Activated CD4-positive, alpha-beta T cell treated with anti-CD3 and anti-CD28 coated beads for 36 hours (primary cell): ENCODE measurements at regions not wholly inside any gene's neighbourhood (a gene's known extent, or its start where the extent isn't known, plus 50 kb on each side); places are given as distances from the start of the nearest gene placed in this dataset.

ENCODE experiments used
- ATAC-seq: fragments of 200-7000 bp; cut with Tn5 transposase; one replicate; pipeline ENCODE4 v1.10.0; 2021; ENCODE audit warnings: mild to moderate bottlenecking, moderate library complexity
- CTCF ChIA-PET: fragments of 350-600 bp; sonication (Branson Sonifier 250); formaldehyde crosslinking; loops from one replicate; lab custom pipeline; 2021; ENCODE audit warnings: antibody characterized with exemption; lab: Charles Lee
- POLR2A ChIA-PET: fragments of 350-600 bp; sonication (Branson Sonifier 250); formaldehyde crosslinking; loops from one replicate; lab custom pipeline; 2021; ENCODE audit warnings: antibody characterized with exemption, inconsistent platforms; lab: Charles Lee
- DNase-seq: peaks from one replicate; pipeline ENCODE4 v3.0.0-alpha.2; 2020
- H3K27ac Mint-ChIP-seq: one replicate; pipeline ENCODE4 v1.8.0; 2021; ENCODE audit warnings: mixed read lengths
- H3K27me3 Mint-ChIP-seq: one replicate; pipeline ENCODE4 v1.8.0; 2021; ENCODE audit warnings: mixed read lengths
- H3K36me3 Mint-ChIP-seq: one replicate; pipeline ENCODE4 v1.8.0; 2021; ENCODE audit warnings: low read depth, mixed read lengths
- H3K4me1 Mint-ChIP-seq: one replicate; pipeline ENCODE4 v1.8.0; 2021; ENCODE audit warnings: mixed read lengths
- H3K4me3 Mint-ChIP-seq: one replicate; pipeline ENCODE4 v1.8.0; 2021; ENCODE audit warnings: mild to moderate bottlenecking, moderate library complexity, mixed read lengths
- H3K9me3 Mint-ChIP-seq: one replicate; pipeline ENCODE4 v1.8.0; 2021; ENCODE audit warnings: low read depth, mixed read lengths
- intact Hi-C, 2 experiments: fragments of 100-400 bp; cut with DNase I in 1 of 2; cut with micrococcal nuclease in 1 of 2; formaldehyde crosslinking; loops; one replicate each; pipeline versions ENCODE4 v1.14.2 to v1.15.1; 2022 to 2024; cut with DNase I, micrococcal nuclease

DNA sequence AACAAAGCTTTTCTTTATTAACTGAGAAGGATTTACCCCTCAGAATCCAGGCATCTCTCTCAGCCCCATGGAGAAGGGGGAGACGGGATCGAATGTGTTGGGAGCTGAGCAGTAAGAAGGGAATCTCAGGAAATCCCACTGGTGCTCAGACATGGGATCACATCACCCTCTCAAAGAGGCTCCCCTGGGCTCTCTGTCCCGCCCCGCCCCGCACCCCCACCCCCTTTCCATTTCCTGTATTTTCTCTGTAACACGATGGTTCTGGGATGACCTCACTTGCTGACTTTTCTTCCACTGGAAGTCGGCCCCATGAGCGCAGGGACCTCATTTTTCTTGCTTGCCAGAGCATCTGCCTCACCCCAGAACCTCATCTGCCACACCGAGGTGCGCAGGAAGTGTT is 96.7 kb upstream of the SLC22A11 start:
- Mint-ChIP-seq H3K27ac (no peak overlapping the region), H3K9me3 (no peaks in the 10 kb centered on the region), H3K27me3 (no peaks in the 10 kb centered on the region), H3K36me3 (no peaks in the 10 kb centered on the region), H3K4me1 (no peaks in the 10 kb centered on the region), H3K4me3 (no peak overlapping the region)
- ChIA-PET CTCF (interaction anchor here (2.6 kb wide), 1 partner anchor 10 kb away, joined by 16 read pairs; no protein-coding TSS in a partner anchor), POLR2A (no interaction called here)
- DNase-seq: no peak
- ATAC-seq: no peak
- intact Hi-C loops: no loop called here

DNA sequence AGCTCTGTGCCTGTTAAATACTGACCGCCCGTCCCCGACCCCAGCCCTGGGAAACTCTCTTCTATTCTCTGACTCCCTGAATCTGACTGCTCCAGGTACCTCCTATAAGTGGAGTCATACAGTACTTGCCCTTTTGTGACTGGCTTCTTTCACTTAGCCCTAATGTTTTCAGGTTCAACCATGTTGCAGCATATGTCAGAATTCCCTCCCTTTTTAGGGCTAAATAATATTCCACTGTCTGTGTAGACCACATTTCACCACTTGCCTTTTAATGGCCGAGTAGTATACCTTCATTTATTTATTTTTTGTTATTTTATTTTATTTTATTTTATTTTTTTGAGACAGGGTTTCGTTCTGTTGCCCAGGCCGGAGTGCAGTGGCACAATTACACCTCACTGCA is 96.1 kb upstream of the SLC22A11 start:
- no peaks in the 10 kb centered on the region for H3K36me3 Mint-ChIP-seq
- no peaks in the 10 kb centered on the region for H3K4me1 Mint-ChIP-seq
- H3K9me3 Mint-ChIP-seq: no peaks in the 10 kb centered on the region
- CTCF ChIA-PET: interaction anchor here (0.6 kb wide), 2 partner anchors 200 to 1379 kb away, joined by 3 read pairs; no protein-coding TSS in a partner anchor
- POLR2A ChIA-PET: no interaction called here
- no peak for DNase-seq
- ATAC-seq: no peak
- no peaks in the 10 kb centered on the region for H3K27me3 Mint-ChIP-seq
- H3K4me3 Mint-ChIP-seq: no peak overlapping the region
- intact Hi-C loops: no loop called here
- H3K27ac Mint-ChIP-seq: no peak overlapping the region

DNA sequence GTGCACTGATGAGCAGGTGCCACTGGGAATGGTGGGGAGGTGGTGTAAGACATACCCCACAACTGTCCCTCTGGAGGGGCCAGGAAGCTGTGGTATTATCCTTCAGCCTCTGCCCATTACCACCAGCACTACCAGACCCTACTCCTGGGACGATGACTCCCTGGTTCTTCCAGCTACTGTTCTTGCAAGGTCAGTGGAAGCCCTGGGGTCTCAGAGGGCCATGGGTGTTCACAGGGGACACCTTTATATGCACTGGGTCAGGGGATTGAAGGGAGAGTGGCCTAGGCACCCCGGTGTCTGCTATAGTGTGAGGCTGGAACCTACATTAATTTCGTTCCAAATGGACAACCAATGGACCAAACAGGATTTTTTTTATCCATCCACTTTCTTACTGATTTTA is 94.7 kb upstream of the SLC22A11 start:
- DNase-seq: no peak
- intact Hi-C loops: no loop called here
- Mint-ChIP-seq H3K9me3 (no peaks in the 10 kb centered on the region), H3K4me1 (no peaks in the 10 kb centered on the region), H3K4me3 (no peak overlapping the region), H3K27ac (no peak overlapping the region), H3K27me3 (no peaks in the 10 kb centered on the region), H3K36me3 (no peaks in the 10 kb centered on the region)
- ChIA-PET CTCF (interaction anchor here (2.4 kb wide), 1 partner anchor 12 kb away, joined by 13 read pairs; no protein-coding TSS in a partner anchor), POLR2A (no interaction called here)
- no peak for ATAC-seq

DNA sequence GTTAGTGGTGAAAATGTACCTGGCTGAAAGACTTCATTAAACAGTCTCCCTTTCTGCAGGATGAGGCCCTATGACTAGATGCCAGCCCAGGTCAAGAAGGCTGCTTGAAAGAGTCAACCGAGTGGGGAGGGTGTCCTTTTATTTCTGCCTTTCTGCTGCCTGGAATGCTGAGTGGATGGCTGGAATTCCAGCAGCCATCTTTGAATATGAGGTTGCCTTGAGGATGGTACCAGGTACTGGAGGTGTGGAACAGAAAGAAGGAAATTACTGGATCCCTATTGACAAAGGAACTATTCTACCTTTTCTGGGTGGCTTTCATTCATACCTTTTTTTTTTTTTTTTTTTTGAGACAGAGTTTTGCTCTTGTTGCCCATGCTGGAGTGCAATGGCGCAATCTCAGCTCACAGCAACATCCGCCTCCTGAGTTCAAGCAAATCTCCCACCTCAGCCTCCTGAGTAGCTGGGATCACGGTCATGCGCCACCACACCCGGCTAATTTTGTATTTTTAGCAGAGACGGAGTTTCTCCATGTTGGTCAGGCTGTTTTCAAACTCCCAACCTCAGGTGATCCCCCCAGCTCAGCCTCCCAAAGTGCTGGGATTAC is 89.5 kb upstream of the SLC22A11 start:
- no peak for DNase-seq
- ATAC-seq: no peak
- ChIA-PET POLR2A (no interaction called here), CTCF (interaction anchor here (0.7 to 2.4 kb wide), 2 partner anchors 17 to 452 kb away, joined by 3 to 12 read pairs; no protein-coding TSS in a partner anchor)
- Mint-ChIP-seq H3K9me3 (peaks cover 2% of the 10 kb centered on the region), H3K27me3 (peaks cover 9% of the 10 kb centered on the region), H3K27ac (no peak overlapping the region), H3K4me3 (no peak overlapping the region), H3K36me3 (no peaks in the 10 kb centered on the region), H3K4me1 (peaks cover 5% of the 10 kb centered on the region)
- intact Hi-C loops: no loop called here

DNA sequence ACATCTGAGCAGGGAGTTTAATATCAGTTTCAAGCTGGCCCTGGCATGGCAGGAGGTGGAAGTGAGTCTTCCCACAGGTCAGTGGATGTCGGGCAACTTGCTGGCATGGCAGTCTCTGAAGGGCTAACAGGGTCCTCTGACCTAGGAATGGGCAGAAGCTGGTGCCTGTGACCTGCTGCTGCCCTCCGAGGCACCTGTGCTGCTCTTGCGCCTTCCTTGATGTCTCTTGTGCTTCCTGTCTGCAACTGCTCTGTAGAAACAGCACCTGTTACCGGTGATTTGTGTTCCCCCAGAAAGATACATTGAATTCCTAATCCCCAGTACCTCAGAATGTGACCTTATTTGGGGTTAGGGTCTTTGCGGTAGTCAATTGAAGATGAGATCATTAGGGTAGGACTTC is 86.5 kb upstream of the SLC22A11 start:
- POLR2A ChIA-PET: no interaction called here
- peaks cover 19% of the 10 kb centered on the region for H3K27me3 Mint-ChIP-seq
- ATAC-seq: no peak

GRCh38 chr11:64472593-64473455 is 82.9 kb upstream of the SLC22A11 start:
- Mint-ChIP-seq H3K36me3 (no peaks in the 10 kb centered on the region), H3K27me3 (peaks cover 27% of the 10 kb centered on the region), H3K4me1 (peaks cover 5% of the 10 kb centered on the region), H3K4me3 (no peak overlapping the region), H3K27ac (no peak overlapping the region), H3K9me3 (peaks cover 2% of the 10 kb centered on the region)
- DNase-seq (no peak), ATAC-seq (no peak)
- POLR2A ChIA-PET: no interaction called here
- intact Hi-C loops: no loop called here
- CTCF ChIA-PET: no interaction called here

More for the DNA sequence above, 86.5 kb upstream of the SLC22A11 start:
- intact Hi-C loops: no loop called here
- H3K9me3 Mint-ChIP-seq: peaks cover 2% of the 10 kb centered on the region
- CTCF ChIA-PET: interaction anchor here (0.6 to 0.9 kb wide), 2 partner anchors 18 to 104 kb away, joined by 3 to 5 read pairs; no protein-coding TSS in a partner anchor
- no peak for DNase-seq
- H3K36me3 Mint-ChIP-seq: no peaks in the 10 kb centered on the region
- no peak overlapping the region for H3K4me3 Mint-ChIP-seq
- no peak overlapping the region for H3K27ac Mint-ChIP-seq
- H3K4me1 Mint-ChIP-seq: peaks cover 5% of the 10 kb centered on the region

GRCh38 chr11:64474680-64475079 is 81.1 kb upstream of the SLC22A11 start:
- no peak overlapping the region for H3K27ac Mint-ChIP-seq
- no peak overlapping the region for H3K4me3 Mint-ChIP-seq
- ATAC-seq (no peak), DNase-seq (no peak)
- CTCF ChIA-PET: interaction anchor here (1.0 kb wide), 1 partner anchor 26 kb away, joined by 3 read pairs; no protein-coding TSS in a partner anchor
- H3K4me1 Mint-ChIP-seq: no peaks in the 10 kb centered on the region
- no peaks in the 10 kb centered on the region for H3K36me3 Mint-ChIP-seq
- peaks cover 22% of the 10 kb centered on the region for H3K27me3 Mint-ChIP-seq
- peaks cover 2% of the 10 kb centered on the region for H3K9me3 Mint-ChIP-seq
- intact Hi-C loops: no loop called here
- POLR2A ChIA-PET: no interaction called here

DNA sequence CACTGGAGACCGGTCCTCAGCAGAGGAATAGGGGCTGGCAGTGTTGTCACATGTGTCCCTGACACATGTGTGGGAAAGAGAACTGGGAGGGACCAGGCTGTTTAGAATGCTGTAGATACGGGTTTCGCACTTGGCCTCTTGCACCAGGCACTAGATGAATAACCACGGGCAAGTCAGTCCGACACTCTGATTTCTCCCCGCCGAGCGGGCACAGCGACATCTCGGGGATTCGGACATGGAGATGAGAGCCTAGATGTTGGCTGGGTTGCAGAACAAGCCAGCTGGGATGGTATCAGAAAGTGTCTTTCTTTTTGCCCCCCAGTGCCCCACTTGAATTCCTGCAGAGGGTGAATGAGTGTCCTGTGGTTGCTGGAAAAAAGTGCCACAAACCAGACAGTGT is 80.6 kb upstream of the SLC22A11 start:
- CTCF ChIA-PET: no interaction called here
- Mint-ChIP-seq H3K4me1 (no peaks in the 10 kb centered on the region), H3K27me3 (peaks cover 24% of the 10 kb centered on the region), H3K9me3 (peaks cover 2% of the 10 kb centered on the region), H3K27ac (no peak overlapping the region), H3K36me3 (no peaks in the 10 kb centered on the region), H3K4me3 (no peak overlapping the region)
- intact Hi-C loops: no loop called here
- DNase-seq (no peak), ATAC-seq (no peak)
- POLR2A ChIA-PET: no interaction called here

- H3K27me3 Mint-ChIP-seq: peaks cover 20% of the 10 kb centered on the region
- ChIA-PET POLR2A (no interaction called here), CTCF (no interaction called here)
- ATAC-seq: no peak
- no peak for DNase-seq
- H3K36me3 Mint-ChIP-seq: no peaks in the 10 kb centered on the region
- no peak overlapping the region for H3K27ac Mint-ChIP-seq
- H3K4me1 Mint-ChIP-seq: no peaks in the 10 kb centered on the region
- no peaks in the 10 kb centered on the region for H3K9me3 Mint-ChIP-seq
- no peak overlapping the region for H3K4me3 Mint-ChIP-seq
- intact Hi-C loops: no loop called here
These were observed 78.9 kb upstream of the SLC22A11 start for GRCh38 chr11:64476881-64477280.

- H3K27me3 Mint-ChIP-seq: peaks cover 17% of the 10 kb centered on the region
- no peak for ATAC-seq
- H3K9me3 Mint-ChIP-seq: no peaks in the 10 kb centered on the region
- intact Hi-C loops: no loop called here
- no peak overlapping the region for H3K4me3 Mint-ChIP-seq
- H3K4me1 Mint-ChIP-seq: no peaks in the 10 kb centered on the region
- CTCF ChIA-PET: interaction anchor here (0.7 kb wide), 1 partner anchor 28 kb away, joined by 3 read pairs; no protein-coding TSS in a partner anchor
- POLR2A ChIA-PET: no interaction called here
- no peaks in the 10 kb centered on the region for H3K36me3 Mint-ChIP-seq
- DNase-seq: no peak
- no peak overlapping the region for H3K27ac Mint-ChIP-seq
These were observed 78.1 kb upstream of the SLC22A11 start for GRCh38 chr11:64477675-64478074.

DNA sequence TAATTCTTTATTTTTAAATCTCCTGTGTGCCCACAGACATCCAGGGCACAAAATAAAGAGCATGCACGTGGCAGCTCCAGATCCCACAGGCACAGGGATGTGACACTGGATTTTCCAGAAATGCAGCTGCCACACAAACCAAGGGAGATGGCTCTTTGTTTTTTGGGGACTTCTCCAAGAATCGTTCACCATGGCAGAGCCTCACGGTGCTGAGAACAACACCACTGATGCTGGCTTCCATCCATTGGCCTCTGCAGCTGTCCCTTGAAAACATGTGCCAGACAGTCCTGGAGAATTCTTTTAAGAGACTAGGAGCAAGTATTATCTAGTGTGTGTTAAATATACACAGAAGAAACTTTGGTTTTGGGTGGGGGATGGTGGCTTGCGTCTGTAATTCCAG is 73.2 kb upstream of the SLC22A11 start:
- Mint-ChIP-seq H3K36me3 (no peaks in the 10 kb centered on the region), H3K9me3 (no peaks in the 10 kb centered on the region), H3K27ac (no peak overlapping the region), H3K27me3 (peaks cover 15% of the 10 kb centered on the region), H3K4me1 (no peaks in the 10 kb centered on the region), H3K4me3 (no peak overlapping the region)
- no peak for ATAC-seq
- ChIA-PET POLR2A (no interaction called here), CTCF (interaction anchor here (0.9 kb wide), 1 partner anchor 9 kb away, joined by 3 read pairs; no protein-coding TSS in a partner anchor)
- intact Hi-C loops: no loop called here
- DNase-seq: no peak
